ENCODE measurements at regions not wholly inside any gene's neighbourhood (a gene's known extent, or its start where the extent isn't known, plus 50 kb on each side); places are given as distances from the start of the nearest gene placed in this dataset.

DNA sequence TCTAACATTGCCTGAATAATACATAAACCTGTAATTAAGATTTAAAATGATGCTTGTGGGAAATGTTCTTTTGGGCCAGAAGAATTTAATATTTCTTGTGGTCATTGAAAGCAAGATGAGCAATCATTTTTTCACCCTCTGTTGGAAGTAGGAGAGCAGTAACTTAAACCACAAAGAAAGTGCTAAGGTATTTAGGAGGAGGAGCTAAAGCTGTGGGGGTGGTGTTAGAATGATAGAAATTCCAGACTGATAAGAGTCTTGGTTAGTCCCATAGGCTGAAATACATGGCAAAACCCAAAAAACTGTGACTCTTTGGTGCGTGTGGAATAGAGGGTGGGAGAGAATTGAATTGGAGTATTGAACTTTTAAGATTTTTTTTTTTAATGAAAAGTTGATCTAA, 247.0 kb downstream of the YTHDC2 start:
- TF ChIP-seq BHLHE40 (IDR thresholded peaks at IDR 0.05; ENCODE audit: low read depth, low read length) (no peak), CTCF (conservative IDR thresholded peaks at IDR 0.05; ENCODE audit: low read depth, low read length) (no peak)
